ENCODE measurements at regions not wholly inside any gene's neighbourhood (a gene's known extent, or its start where the extent isn't known, plus 50 kb on each side); places are given as distances from the start of the nearest gene placed in this dataset.

DNA sequence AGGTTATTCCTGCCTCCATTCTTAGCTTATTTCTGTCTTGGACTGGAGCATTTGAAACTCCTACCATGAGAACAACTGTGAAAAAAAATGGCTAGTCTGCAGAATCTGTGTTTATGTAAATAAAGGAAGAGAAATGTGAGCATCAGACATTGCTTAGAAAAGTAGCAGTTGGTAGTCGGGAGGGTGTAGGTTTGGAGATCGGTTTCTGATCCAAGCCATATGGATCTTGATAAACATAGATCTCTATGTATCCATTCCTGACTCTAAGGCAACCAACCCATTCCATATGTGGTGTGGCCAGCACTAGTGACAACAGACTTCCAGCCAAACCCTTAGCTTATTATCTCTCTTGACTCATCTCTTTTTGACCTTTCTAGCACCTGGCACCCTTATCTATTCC, 127.1 kb downstream of the NMUR2 start:
- H3K4me3 ChIP-seq (ENCODE audit: low read length), result no peak overlapping the region
- no peak for DNase-seq (ENCODE audit: low read depth, low spot score)

DNA sequence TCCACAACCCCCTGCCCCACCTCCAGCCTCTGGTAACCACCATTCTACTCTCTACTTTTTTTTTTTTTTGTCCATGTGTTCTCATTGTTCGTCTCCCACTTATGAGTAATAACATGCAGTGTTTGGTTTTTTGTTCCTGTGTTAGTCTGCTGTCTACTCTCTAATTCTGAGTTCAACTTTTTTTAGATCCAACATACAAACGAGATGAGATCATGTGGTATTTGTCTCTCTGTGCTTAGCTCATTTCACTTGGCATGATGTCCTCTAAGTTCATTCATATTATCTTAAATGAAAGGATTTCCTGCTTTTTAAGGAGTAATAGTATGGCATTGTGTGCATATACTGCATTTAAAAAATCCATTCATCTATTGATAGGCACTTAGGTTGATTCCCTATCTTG, 130.9 kb downstream of the NMUR2 start:
- no peak overlapping the region for H3K4me3 ChIP-seq (ENCODE audit: low read length)
- no peak for DNase-seq (ENCODE audit: low read depth, low spot score)

DNA sequence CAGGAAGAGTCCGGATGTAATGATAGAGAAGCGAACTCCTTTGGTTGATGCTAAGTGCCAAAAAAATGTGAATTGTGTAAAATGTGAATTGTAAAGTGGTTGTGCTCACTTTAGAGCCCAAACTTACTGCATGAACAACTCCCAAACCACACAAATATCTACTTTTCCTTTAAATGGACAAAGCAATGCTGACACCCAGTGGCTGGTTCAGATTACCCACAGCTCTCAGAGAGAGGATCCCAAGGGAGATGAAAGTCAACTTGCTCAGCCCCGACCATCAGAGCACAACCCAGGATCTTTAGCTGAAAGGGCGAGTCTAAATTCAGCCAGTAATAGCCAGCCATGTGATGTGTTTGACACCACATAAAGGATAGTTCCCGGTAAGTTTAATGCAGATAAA, 133.7 kb downstream of the NMUR2 start:
- DNase-seq (ENCODE audit: low read depth, low spot score), result peak; percentile 2
- H3K4me3 ChIP-seq (ENCODE audit: low read length), result no peak overlapping the region

DNA sequence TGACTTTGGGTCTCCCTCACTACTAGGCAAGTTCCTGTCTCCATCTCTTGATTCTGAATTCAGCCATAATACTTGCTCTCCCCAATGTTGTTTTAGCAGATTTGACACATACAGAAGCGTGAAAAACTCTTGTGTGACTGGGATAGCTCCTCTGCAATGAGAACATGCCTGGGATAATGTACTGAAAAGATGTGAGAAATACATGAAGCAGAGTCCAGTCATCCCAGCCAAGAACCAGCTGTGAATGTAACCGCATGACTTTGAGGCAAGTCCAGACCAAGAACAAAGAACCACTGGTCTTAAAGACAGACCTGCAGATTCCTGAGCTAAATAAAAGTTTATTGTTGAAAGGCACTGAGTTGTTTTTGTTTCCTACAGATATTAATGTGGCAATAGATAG, 135.0 kb downstream of the NMUR2 start:
- H3K4me3 ChIP-seq (ENCODE audit: low read length), result no peak overlapping the region
- DNase-seq (ENCODE audit: low read depth, low spot score), result no peak

DNA sequence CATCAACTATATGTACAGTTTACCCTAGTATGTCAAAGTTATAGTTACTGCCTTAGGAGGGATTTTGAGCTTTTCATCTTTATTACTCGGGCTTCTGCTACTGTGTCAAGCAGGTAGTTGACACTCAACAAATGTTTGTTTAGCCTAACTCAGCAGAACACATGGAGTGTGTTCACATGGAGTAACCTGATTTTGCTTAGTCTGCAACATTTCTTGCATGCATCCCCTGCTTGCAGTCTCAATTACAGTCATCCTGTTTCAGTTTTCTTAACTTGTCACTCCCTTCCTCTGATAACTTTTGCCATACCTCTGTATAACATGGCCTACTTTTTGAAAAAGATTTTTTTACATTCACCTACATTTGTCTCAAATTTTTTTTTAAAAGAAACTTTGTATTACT, 135.5 kb downstream of the NMUR2 start:
- H3K4me3 ChIP-seq (ENCODE audit: low read length), result no peak overlapping the region
- DNase-seq (ENCODE audit: low read depth, low spot score), result no peak

DNA sequence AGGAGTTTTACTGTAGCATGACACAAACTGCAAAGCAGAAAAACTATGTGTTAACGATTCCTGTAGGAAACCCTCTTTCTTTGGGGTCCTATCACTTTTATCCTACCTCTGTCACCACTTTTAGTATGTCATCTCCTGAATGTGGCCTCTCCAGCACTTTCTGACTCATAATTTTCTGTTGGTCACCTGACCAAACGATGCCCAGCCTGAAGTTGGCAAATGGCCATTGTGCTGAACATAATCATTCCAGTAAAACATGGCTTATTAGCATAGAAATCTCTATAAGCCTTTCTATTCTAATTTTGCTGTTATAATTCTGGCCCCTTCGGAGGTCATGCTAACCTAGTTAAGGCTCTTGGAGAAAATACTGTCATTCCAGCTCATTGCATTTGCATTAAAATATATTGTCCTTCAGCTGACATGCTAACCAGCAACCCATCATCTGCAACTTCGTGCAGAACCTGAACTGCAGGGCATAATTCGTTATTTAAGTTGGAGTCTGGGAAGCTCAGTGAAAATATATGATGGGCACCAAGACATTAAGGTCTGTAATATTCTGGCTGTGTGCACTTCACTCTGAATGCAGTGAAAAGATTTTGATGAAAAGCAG, 140.3 kb downstream of the NMUR2 start:
- H3K4me3 ChIP-seq (ENCODE audit: low read length), result no peak overlapping the region
- no peak for DNase-seq (ENCODE audit: low read depth, low spot score)

DNA sequence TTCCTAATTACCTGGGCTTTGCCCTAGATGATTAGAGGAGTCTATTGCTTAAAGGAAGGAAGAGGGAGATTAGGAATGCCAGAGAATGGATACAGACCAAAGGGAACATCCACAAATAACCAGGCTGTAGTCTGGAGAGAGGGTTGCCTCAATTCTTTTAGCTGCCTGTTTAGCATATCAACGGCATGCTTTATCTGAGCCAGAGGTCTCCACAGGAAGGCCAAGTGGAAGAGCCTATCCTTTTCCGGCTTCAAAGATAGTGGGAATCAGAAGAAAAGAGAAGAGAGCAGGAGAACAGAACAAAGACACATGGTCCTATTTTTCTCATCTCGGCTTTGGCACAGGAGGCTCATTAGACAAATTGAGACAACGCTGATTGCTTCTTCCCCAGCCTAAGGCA, 142.4 kb downstream of the NMUR2 start:
- no peak overlapping the region for H3K4me3 ChIP-seq (ENCODE audit: low read length)
- DNase-seq (ENCODE audit: low read depth, low spot score), result no peak

DNA sequence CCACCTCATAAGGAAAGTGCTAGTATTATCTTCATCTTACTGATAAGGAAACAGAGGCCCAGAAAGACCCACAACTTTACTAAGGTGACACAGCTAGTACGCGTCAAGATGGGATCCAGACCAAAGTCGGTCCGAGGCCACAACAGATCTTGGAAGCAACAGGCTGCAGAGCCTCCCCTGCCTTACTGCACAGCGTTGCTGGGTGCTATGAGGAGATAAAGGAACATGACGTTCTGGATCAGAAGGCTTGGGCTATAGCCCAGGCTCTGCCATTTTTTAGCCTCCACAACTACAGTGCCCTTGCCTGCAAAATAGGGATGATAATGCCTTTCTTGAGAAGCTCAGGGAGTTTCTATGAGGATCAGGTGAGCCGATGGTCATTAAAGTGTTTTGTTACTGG, 144.1 kb downstream of the NMUR2 start:
- H3K4me3 ChIP-seq (ENCODE audit: low read length), result no peak overlapping the region
- no peak for DNase-seq (ENCODE audit: low read depth, low spot score)

DNA sequence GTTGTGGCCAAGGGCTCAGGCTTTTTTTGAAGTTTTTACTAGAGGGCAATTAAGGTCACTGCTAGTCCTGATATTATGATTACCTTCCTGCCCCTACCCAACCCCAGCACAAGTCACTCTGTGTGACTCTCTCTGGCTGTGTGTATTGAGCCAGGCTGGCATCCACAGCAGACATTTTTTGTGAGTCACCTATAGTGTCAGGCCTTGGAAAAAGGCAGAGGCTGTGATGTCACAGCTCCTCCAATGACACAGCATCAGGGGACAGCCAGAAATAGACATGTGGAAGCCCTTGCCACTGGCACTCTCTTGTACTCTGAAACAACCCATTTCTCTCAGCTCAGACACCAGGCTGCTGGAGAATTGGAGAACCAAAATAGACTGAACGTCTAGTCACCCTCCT, 145.4 kb downstream of the NMUR2 start:
- no peak overlapping the region for H3K4me3 ChIP-seq (ENCODE audit: low read length)
- DNase-seq (ENCODE audit: low read depth, low spot score), result no peak

DNA sequence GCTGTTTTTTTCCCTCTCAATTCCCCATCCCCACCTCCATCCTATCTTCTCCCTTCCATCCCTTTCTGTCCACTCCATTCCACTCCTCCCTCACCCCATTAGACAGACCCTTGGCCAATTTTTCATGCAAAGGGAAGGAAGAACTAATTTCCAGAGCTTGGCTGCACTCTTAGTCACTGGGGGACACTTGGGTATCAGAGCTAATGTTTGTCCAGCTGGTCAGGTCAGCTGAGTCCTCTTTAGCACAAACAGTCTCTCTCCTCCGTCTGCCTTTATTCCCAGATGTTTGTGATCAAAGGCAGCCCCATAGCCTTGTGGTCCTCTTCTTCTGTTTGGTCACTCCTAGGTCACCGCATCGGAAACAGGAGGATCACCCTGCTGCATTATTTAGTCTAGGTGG, 148.5 kb downstream of the NMUR2 start:
- no peak for DNase-seq (ENCODE audit: low read depth, low spot score)
- H3K4me3 ChIP-seq (ENCODE audit: low read length), result no peak overlapping the region

DNA sequence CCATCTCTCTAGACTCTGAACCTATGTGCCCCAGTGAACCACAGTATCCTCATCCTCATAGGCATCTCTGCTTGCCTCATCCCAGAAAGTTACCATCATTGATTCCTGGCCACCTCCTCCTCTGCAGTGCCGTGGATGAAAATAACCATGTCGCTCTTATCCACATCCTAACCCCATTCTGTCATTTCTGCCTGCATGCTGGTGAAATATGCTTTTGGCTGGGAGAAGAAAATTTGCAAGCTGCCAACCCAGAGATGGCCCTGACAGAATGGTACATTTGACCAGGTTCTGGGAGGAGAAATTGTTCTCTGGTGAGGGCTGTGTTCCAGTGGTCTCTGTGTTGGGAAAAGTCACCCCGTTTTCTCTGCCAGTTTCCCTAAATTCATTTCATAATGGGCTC, 149.7 kb downstream of the NMUR2 start:
- DNase-seq (ENCODE audit: low read depth, low spot score), result no peak

DNA sequence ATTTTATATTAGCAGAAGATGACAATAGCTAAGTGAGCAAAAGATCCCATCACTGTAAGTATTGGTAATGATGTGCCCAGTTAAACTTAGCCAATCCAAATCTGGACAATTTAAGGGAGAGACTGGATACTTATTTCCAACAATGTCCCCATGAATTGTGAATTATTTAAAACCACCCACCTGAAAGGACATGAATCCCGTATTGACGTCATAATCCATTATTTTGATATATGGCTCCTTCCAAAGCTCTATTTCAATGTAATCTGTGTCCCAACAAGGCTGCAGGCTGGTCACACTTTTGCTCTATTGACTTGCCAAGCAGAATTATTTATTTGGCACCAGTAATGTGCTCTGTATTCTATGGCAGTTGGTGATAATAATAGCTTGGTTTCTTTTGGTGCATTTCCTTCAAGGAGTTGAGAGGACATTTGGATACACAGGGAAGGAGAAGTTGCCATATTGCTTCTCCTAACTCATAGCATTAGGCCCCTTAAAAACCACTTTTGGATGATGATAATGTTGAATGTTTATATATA, 157.2 kb downstream of the NMUR2 start:
- H3K4me3 ChIP-seq (ENCODE audit: low read length), result no peak overlapping the region
- DNase-seq (ENCODE audit: low read depth, low spot score), result no peak

More for the DNA sequence above, 149.7 kb downstream of the NMUR2 start:
- no peak overlapping the region for H3K4me3 ChIP-seq (ENCODE audit: low read length)

DNA sequence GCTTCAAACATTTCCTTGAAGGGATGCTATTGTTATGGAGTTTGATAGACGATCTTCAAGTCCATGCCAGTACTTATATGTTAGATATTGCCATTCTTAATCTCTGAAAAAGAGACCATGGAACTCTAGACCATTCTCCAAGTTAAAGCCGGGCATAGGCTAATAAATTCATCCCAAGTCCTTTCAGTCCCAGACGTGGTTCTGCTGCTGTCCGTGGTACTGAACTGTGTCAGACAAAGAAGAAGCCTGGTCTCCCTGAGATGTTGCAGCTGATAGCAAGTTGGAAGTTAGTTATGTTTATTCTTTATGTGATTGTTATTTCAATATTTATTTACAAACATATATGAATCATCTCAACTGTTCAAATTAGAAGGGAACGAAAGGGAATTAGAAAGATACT, 158.7 kb downstream of the NMUR2 start:
- H3K4me3 ChIP-seq (ENCODE audit: low read length), result no peak overlapping the region
- DNase-seq (ENCODE audit: low read depth, low spot score), result peak; percentile 7

DNA sequence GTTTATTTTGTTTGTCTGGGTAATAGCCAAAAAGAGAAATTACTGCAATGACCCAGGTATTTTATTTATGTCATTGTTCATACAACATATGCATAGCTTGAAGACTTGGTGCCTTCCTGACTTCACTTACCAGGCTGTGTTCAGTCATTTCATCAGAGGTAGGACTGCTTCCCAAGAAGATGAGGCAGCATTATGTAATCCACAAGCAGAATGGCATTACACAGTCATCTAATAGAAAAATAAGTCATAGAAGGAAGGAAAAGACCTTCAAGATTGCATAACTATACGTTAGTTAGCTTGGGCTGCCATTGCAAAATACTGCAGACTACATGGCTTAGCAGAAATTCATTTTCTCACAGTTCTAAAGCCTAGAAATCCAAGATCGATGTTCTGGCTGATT, 167.5 kb downstream of the NMUR2 start:
- H3K4me3 ChIP-seq (ENCODE audit: low read length), result no peak overlapping the region
- DNase-seq (ENCODE audit: low read depth, low spot score), result no peak

DNA sequence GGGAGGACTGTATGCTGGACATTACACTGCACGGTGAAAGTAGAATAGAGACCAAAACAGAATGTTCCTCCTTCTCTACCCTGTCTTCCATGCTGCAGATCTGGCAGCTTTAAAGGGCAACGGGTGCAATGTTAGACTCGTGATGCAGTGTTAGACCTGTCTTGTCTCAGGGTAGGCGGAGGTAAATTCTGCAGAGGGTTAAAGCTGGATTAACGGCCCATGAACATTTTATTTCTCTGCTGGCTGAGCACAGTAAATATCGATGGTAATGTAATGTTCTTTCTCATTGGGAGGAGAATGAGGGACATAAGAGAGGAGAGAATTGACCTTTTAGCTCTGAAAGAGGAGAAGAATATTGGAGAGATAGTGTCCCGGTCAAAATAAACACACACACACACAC, 178.9 kb downstream of the NMUR2 start:
- no peak overlapping the region for H3K4me3 ChIP-seq (ENCODE audit: low read length)
- no peak for DNase-seq (ENCODE audit: low read depth, low spot score)

DNA sequence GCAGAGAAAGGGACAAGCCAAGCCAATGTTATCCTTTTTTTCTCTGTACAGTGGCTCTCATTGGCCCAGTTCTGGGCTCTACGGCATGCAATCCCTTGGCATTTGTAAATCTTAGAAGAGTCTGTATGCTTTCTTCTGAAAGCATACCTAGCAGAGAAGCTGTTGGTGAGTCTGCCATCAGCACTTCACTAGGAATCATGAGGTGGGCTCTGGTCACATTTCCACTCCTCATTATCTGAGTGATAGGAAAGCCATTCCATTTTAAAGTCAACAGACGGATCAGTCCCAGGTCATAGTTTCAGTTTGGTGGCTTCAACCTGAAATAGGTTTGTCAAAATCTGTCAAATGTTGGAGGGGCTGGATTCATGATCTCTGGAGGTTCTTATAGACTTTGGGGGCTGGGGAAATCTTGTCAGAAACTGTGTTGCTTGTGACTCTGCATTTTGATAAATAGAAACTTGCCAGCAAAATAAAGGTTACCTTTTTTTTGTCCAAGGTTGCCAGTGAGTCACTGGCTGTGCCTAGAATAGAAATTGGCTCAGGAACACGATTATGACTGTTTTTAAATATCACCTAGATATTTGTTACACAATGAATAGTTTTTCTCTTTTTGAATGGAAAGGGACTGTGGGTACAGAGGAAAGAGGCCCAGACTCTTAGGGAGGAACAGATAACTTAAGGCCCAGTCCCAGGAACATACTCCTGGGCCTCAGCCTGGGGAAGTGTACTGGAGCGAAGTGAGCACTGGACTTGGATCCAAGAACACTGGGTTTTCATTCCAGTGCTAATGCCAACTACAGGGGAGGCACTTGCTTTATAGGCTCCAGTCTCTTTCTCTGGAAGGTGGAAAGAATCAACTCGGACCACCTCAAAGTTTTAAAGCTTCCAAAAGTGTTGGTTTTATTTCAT, 183.1 kb downstream of the NMUR2 start:
- no peak overlapping the region for H3K4me3 ChIP-seq (ENCODE audit: low read length)
- no peak for DNase-seq (ENCODE audit: low read depth, low spot score)

DNA sequence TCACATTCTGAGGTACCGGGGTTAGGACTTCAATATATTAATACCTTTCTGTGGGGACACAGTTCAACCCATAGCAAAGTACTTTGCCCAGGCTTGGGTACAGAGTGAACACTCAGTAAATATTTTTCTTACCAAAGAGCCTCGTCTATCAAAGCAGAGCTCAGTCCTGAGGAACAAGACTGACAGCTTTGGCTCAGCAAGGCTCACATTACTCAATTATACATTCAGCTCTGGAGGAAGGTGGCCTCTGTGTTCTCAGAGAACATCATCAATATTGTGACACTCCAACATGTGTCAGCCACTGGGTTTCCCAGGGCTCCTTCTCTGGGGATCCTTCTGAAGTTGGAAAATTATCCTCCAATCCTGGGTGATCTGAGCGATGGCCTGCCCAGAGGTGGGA, 186.4 kb downstream of the NMUR2 start:
- H3K4me3 ChIP-seq (ENCODE audit: low read length), result no peak overlapping the region
- DNase-seq (ENCODE audit: low read depth, low spot score), result no peak

DNA sequence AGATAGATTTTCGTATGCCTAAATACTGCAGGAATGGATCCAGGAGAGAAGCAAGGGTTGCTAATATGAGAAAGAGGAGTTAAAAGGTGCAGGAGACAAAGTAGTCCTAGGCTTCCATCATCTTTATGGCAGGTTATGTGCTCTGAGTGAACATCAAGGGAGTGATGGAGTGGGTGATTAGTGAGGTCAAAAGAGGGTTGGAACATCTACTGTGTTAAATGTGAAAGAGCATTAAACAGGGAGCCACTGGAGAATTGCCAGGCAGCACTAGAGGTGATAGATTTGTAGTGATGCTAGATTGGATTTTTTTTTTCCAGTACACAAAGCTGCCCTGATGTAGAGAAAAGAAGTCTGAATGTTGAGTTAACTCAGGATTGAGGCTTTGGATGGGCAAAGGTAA, 199.3 kb downstream of the NMUR2 start:
- H3K4me3 ChIP-seq (ENCODE audit: low read length), result no peak overlapping the region
- DNase-seq (ENCODE audit: low read depth, low spot score), result no peak

DNA sequence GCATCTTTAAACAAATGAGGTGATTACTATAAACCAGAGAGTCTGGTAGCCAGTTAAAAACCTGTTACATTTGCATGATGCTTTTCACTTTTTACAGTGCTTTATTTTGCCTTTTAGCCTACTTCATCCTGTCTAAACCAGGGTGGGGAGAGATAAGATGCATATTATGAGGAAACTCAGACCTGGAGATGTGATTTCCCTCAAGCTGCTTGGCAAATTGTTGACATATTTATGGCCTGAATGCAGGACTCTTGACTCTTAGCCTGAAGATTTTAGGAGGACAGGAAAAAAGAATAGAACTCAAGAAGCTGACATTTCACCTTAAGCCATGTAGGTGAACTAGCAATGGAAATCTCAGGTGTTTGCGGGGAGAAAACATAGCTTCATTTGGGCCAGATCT, 202.8 kb downstream of the NMUR2 start:
- no peak for DNase-seq (ENCODE audit: low read depth, low spot score)

DNA sequence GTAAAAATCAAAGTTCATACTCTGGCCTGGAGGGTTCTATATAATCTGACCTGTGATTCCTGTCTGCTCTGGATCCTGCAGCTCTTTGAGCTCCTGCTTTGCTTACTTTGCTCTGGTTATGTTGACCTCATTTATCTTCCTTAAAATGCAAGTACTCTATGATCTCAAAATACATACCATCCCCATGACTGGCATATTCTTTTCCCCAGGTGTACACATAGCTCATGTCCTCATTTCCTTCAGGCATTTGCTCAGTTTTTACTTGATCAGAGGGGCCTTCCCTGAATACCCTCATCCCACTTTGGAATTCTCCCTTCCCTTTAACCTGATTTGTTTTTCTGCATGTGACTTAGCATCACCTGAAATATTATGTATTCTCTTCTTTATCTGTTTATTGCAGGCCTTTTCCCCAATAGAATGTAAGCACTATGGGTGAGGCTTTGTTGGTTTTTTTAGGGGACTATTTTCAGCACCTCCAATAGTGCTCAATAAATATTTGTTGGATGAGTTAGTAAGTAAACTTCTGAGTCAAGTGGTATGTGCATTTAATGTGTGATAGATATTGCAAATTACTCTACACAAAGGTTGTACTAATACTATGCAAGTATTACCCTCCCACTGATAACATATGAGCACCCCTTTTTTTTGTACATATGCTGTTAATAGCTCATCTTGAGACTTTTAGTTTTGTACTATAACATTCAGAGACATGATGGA, 211.5 kb downstream of the NMUR2 start:
- no peak overlapping the region for H3K4me3 ChIP-seq (ENCODE audit: low read length)
- no peak for DNase-seq (ENCODE audit: low read depth, low spot score)

More for the DNA sequence above, 202.8 kb downstream of the NMUR2 start:
- H3K4me3 ChIP-seq (ENCODE audit: low read length), result no peak overlapping the region
